Vagina (tissue), 2 donors: ENCODE measurements at regions not wholly inside any gene's neighbourhood (a gene's known extent, or its start where the extent isn't known, plus 50 kb on each side); places are given as distances from the start of the nearest gene placed in this dataset.

Experiments used
- POLR2A ChIP-seq, 2 donors: fragments of 450-650 bp; IDR thresholded peaks; one replicate each; pipeline ENCODE4 v1.6.1; 2017; ENCODE audit warnings: antibody characterized with exemption in 2 of 2, mild to moderate bottlenecking in 2 of 2, moderate library complexity in 2 of 2
- TF ChIP-seq, protein P1 (sequence below), 3 experiments: fragments of 450-650 bp in 2 of 3; fragments of 200-600 bp in 1 of 3; sonication (generic) in 1 of 3; IDR thresholded peaks; one replicate each; pipeline ENCODE4 v1.5.1; 2017 to 2019; ENCODE audit warnings: antibody characterized with exemption in 3 of 3, mild to moderate bottlenecking in 2 of 3, moderate library complexity in 2 of 3

DNA sequence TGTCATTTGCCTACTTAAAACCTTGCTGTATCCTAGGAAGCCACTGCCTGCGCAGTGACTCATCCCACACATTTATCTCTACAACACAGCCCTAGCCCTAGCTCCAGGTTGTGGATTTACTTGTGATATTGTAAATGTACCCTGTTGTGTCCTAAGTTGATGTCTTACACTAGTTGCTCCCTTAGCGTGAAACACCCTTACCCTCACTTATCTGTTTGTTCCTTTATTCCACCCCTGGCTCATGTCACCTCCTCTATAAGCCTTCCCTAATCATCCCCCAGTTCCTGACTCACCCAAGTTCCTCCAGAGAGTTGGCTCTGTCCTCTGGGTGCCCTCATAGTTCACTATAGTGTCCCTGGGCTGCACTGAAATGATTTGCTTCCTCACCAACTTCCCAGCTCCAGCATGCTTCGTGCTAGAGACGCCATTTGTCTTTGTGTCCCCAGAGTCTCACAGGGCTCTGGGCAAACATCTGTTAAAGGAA, 431.8 kb upstream of the FAT3 start:
- TF ChIP-seq, protein P1, sequence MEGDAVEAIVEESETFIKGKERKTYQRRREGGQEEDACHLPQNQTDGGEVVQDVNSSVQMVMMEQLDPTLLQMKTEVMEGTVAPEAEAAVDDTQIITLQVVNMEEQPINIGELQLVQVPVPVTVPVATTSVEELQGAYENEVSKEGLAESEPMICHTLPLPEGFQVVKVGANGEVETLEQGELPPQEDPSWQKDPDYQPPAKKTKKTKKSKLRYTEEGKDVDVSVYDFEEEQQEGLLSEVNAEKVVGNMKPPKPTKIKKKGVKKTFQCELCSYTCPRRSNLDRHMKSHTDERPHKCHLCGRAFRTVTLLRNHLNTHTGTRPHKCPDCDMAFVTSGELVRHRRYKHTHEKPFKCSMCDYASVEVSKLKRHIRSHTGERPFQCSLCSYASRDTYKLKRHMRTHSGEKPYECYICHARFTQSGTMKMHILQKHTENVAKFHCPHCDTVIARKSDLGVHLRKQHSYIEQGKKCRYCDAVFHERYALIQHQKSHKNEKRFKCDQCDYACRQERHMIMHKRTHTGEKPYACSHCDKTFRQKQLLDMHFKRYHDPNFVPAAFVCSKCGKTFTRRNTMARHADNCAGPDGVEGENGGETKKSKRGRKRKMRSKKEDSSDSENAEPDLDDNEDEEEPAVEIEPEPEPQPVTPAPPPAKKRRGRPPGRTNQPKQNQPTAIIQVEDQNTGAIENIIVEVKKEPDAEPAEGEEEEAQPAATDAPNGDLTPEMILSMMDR (IDR thresholded peaks at IDR 0.05) = no peak
- no peak for TF ChIP-seq POLR2A (IDR thresholded peaks at IDR 0.05)
